OCI-LY7 (cell line): ENCODE measurements at regions not wholly inside any gene's neighbourhood (a gene's known extent, or its start where the extent isn't known, plus 50 kb on each side); places are given as distances from the start of the nearest gene placed in this dataset.

ENCODE experiments used
- BruUV-seq: library from RNA; stranded (reverse); fragments of 400-500 nt; replicated peaks from 2 replicates; lab custom pipeline; 2021; lab: Mats Ljungman, UMichigan
- CTCF ChIA-PET: fragments of 300-600 bp; sonication (Branson Sonifier 250); formaldehyde crosslinking; loops from one replicate; lab custom pipeline; 2022; ENCODE audit warnings: antibody characterized with exemption; ENCODE audit not compliant: unreplicated experiment; lab: Charles Lee
- POLR2A ChIA-PET: fragments of 300-600 bp; sonication (Branson Sonifier 250); formaldehyde crosslinking; loops from one replicate; lab custom pipeline; 2022; ENCODE audit warnings: antibody characterized with exemption; lab: Charles Lee
- DNase-seq: peaks from one replicate; pipeline ENCODE4 v3.0.0-alpha.2; 2015; ENCODE audit warnings: low spot score
- H2AFZ ChIP-seq: fragments of 200-600 bp; sonication (generic), shearing (Covaris generic); 2 replicates; pipeline ENCODE4 v1.6.1; 2014; ENCODE audit warnings: mild to moderate bottlenecking, antibody characterized with exemption, low read length, moderate library complexity
- H3K27ac ChIP-seq: fragments of 200-600 bp; sonication (generic); 2 replicates; pipeline ENCODE4 v1.5.1; 2014; ENCODE audit warnings: mixed run types, low read depth, mild to moderate bottlenecking, moderate library complexity, low read length, inconsistent platforms; ENCODE audit not compliant: poor library complexity, severe bottlenecking
- H3K36me3 ChIP-seq: fragments of 200-600 bp; sonication (generic); 2 replicates; pipeline ENCODE4 v1.6.1; 2014; ENCODE audit warnings: mild to moderate bottlenecking, antibody characterized with exemption, low read length, moderate library complexity, mixed read lengths; ENCODE audit not compliant: insufficient read depth
- H3K4me1 ChIP-seq: fragments of 200-600 bp; sonication (generic); 2 replicates; pipeline ENCODE4 v1.5.1; 2014; ENCODE audit warnings: mild to moderate bottlenecking, low read length; ENCODE audit not compliant: insufficient read depth, poor library complexity, severe bottlenecking
- H3K4me2 ChIP-seq: fragments of 200-600 bp; sonication (generic); 2 replicates; pipeline ENCODE4 v1.6.1; 2014; ENCODE audit warnings: mild to moderate bottlenecking, low read length
- H3K4me3 ChIP-seq: fragments of 200-600 bp; sonication (generic); 2 replicates; pipeline ENCODE4 v1.5.1; 2014; ENCODE audit warnings: mild to moderate bottlenecking, low read depth, low read length; ENCODE audit not compliant: poor library complexity, severe bottlenecking
- H3K79me2 ChIP-seq: fragments of 200-600 bp; sonication (generic); 2 replicates; pipeline ENCODE4 v1.6.1; 2016; ENCODE audit warnings: low read depth, mild to moderate bottlenecking, low read length, moderate library complexity, mixed read lengths; ENCODE audit not compliant: insufficient read depth
- H3K9me2 ChIP-seq: fragments of 200-600 bp; sonication (generic); 2 replicates; pipeline ENCODE4 v1.6.1; 2016; ENCODE audit warnings: mild to moderate bottlenecking, low read length, mixed read lengths; ENCODE audit not compliant: insufficient read depth
- H3K9me3 ChIP-seq: fragments of 200-600 bp; sonication (generic); 2 replicates; pipeline ENCODE4 v1.6.1; 2014; ENCODE audit warnings: mild to moderate bottlenecking, mixed run types, low read length, mixed read lengths
- H4K20me1 ChIP-seq: fragments of 200-600 bp; sonication (generic); 2 replicates; pipeline ENCODE4 v1.6.1; 2014; ENCODE audit warnings: mild to moderate bottlenecking, antibody characterized with exemption, low read length, moderate library complexity, mixed read lengths; ENCODE audit not compliant: insufficient read depth
- EZH2phosphoT487 ChIP-seq: fragments of 200-600 bp; sonication (generic); IDR thresholded peaks from 2 replicates; pipeline ENCODE4 v1.6.1; 2018; ENCODE audit warnings: low read depth, borderline replicate concordance, mild to moderate bottlenecking, mixed run types, antibody characterized with exemption, low read length, moderate library complexity, mixed read lengths
- intact Hi-C: fragments of 100-400 bp; cut with micrococcal nuclease; formaldehyde crosslinking; loops from one replicate; pipeline ENCODE4 v1.10.0; 2022; ENCODE audit not compliant: unreplicated experiment
- TF ChIP-seq, protein P1 (sequence below): fragments of 200-600 bp; sonication (generic); conservative IDR thresholded peaks from 2 replicates; pipeline ENCODE4 v1.5.1; 2014; ENCODE audit warnings: mild to moderate bottlenecking, antibody characterized with exemption, low read length, moderate library complexity, mixed read lengths

GRCh38 chr16:85363881-85364280 is 249.2 kb upstream of the GSE1 start:
- no peak overlapping the region for H3K27ac ChIP-seq
- POLR2A ChIA-PET: interaction anchor here (0.7 kb wide), 1 partner anchor 60 kb away, joined by 4 read pairs; no protein-coding TSS in a partner anchor
- BruUV-seq: no TSS peak
- DNase-seq: no peak
- no peaks in the 10 kb centered on the region for H3K9me2 ChIP-seq
- H4K20me1 ChIP-seq: no peaks in the 10 kb centered on the region
- H3K4me3 ChIP-seq: no peak overlapping the region
- no peaks in the 10 kb centered on the region for H3K36me3 ChIP-seq
- H2AFZ ChIP-seq: no peak overlapping the region
- H3K4me1 ChIP-seq: peaks cover 12% of the 10 kb centered on the region
- TF ChIP-seq, protein P1, sequence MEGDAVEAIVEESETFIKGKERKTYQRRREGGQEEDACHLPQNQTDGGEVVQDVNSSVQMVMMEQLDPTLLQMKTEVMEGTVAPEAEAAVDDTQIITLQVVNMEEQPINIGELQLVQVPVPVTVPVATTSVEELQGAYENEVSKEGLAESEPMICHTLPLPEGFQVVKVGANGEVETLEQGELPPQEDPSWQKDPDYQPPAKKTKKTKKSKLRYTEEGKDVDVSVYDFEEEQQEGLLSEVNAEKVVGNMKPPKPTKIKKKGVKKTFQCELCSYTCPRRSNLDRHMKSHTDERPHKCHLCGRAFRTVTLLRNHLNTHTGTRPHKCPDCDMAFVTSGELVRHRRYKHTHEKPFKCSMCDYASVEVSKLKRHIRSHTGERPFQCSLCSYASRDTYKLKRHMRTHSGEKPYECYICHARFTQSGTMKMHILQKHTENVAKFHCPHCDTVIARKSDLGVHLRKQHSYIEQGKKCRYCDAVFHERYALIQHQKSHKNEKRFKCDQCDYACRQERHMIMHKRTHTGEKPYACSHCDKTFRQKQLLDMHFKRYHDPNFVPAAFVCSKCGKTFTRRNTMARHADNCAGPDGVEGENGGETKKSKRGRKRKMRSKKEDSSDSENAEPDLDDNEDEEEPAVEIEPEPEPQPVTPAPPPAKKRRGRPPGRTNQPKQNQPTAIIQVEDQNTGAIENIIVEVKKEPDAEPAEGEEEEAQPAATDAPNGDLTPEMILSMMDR: no peak
- no peak for TF ChIP-seq EZH2phosphoT487
- no peaks in the 10 kb centered on the region for H3K9me3 ChIP-seq
- intact Hi-C loops: loop anchor here (5.0 kb wide), 1 partner anchor 62 kb away; no protein-coding TSS in a partner anchor
- CTCF ChIA-PET: no interaction called here
- H3K79me2 ChIP-seq: no peaks in the 10 kb centered on the region
- H3K4me2 ChIP-seq: no peak overlapping the region

DNA sequence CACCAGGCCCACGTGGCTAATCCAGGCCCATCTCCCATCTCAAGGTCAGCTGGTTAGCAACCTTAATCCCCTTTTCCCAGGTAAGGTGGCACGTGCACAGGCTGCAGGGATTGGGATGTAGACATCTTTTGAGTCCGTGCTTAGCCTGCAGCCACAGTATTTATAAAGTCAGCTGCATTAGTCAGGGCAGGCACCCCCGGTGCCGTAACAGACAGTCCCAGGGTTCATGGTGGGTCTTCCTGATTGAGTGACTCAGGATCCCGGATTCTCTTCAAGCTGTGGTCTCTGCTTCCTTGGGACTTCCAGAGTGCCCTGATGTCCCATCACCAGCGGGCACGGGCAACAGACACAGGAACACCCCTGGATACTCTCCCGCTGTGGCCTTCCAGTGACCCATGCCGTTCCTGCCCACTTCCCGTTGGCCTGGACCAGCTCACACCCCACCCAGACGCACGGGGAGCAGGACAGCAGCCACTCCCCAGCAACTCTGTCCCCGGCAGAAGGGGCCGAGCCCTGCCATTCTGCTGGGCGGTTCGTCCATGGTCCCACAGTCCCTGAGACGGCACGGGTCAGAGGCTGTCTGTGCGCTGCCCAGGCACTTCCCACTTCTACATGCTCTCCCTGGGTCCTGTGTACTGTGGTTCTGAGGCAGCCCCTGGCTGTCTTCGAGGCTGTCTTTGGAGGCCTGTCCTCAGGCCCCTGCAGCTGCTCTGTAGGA is 248.6 kb upstream of the GSE1 start:
- TF ChIP-seq, protein P1: no peak
- no peak for TF ChIP-seq EZH2phosphoT487
- no TSS peak for BruUV-seq
- no peaks in the 10 kb centered on the region for H4K20me1 ChIP-seq
- DNase-seq: no peak
- ChIA-PET CTCF (no interaction called here), POLR2A (no interaction called here)
- H2AFZ ChIP-seq: no peak overlapping the region
- no peaks in the 10 kb centered on the region for H3K36me3 ChIP-seq
- H3K4me2 ChIP-seq: no peak overlapping the region
- H3K4me1 ChIP-seq: peaks cover 12% of the 10 kb centered on the region
- intact Hi-C loops: loop anchor here (5.0 kb wide), 1 partner anchor 62 kb away; no protein-coding TSS in a partner anchor
- H3K27ac ChIP-seq: no peak overlapping the region
- H3K4me3 ChIP-seq: no peak overlapping the region
- no peaks in the 10 kb centered on the region for H3K9me2 ChIP-seq
- H3K79me2 ChIP-seq: no peaks in the 10 kb centered on the region
- no peaks in the 10 kb centered on the region for H3K9me3 ChIP-seq

GRCh38 chr16:85365120-85365519 is 248.0 kb upstream of the GSE1 start:
- Histone ChIP-seq H3K4me3 (no peak overlapping the region), H3K4me1 (peaks cover 9% of the 10 kb centered on the region), H3K27ac (no peak overlapping the region), H3K36me3 (no peaks in the 10 kb centered on the region), H2AFZ (no peak overlapping the region), H3K9me2 (no peaks in the 10 kb centered on the region), H3K9me3 (no peaks in the 10 kb centered on the region), H4K20me1 (no peaks in the 10 kb centered on the region), H3K79me2 (no peaks in the 10 kb centered on the region), H3K4me2 (no peak overlapping the region)
- no peak for TF ChIP-seq EZH2phosphoT487
- TF ChIP-seq, protein P1: no peak
- intact Hi-C loops: no loop called here
- DNase-seq: no peak
- POLR2A ChIA-PET: no interaction called here
- BruUV-seq: no TSS peak
- CTCF ChIA-PET: no interaction called here
